GM21825 (cell line): ENCODE measurements at regions not wholly inside any gene's neighbourhood (a gene's known extent, or its start where the extent isn't known, plus 50 kb on each side); places are given as distances from the start of the nearest gene placed in this dataset.

ENCODE experiments used
- ATAC-seq: cut with Tn5 transposase; IDR thresholded peaks from one replicate; pipeline ENCODE4 v1.9.1; 2021; ENCODE audit warnings: mild to moderate bottlenecking, moderate library complexity; ENCODE audit not compliant: unreplicated experiment

DNA sequence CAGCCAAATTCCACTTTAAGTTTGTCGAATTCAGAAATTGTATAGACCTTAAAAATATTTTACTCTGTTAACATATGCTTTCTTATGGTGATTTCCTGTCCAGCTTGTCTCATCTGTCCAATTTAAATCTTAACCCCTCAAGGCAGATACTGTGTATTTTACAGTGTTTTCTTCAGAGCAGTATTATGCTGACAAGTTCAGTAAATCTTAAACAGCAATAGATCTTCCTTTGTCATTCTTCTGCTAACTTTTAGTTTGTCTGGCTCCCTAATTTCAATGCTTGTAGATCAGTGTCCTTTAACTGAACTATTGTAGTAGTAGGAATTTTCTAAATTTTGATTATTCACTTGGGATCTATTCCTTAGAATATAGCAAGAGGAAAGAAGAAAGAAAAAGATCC lies 52.8 kb upstream of the MEIS1 start:
- no peak for ATAC-seq

- ATAC-seq, result no peak
Measured at GRCh38 chr2:66379473-66379872, 55.5 kb upstream of the MEIS1 start.

- no peak for ATAC-seq
Measured at GRCh38 chr2:66377832-66378231, 57.1 kb upstream of the MEIS1 start.

GRCh38 chr2:66370824-66371223 lies 64.1 kb upstream of the MEIS1 start:
- no peak for ATAC-seq

DNA sequence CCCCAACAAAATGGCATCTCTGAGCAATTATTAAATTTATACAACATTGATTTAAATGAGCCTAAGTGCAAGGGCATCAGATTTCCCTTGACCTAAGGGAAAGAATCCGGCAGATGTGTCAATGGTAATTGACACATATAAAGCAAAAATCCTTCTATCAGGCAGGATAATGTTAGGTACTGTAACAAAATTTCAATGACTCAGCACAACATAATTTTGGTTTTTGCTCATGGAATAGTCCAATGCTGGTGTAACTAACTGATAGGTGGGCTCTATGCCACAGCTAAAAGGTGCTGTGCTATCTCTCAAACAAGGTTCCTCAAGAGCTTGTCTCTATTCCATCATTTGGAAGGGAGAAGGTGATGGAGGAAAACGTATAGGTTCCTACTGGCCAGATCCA lies 68.3 kb upstream of the MEIS1 start:
- no peak for ATAC-seq

DNA sequence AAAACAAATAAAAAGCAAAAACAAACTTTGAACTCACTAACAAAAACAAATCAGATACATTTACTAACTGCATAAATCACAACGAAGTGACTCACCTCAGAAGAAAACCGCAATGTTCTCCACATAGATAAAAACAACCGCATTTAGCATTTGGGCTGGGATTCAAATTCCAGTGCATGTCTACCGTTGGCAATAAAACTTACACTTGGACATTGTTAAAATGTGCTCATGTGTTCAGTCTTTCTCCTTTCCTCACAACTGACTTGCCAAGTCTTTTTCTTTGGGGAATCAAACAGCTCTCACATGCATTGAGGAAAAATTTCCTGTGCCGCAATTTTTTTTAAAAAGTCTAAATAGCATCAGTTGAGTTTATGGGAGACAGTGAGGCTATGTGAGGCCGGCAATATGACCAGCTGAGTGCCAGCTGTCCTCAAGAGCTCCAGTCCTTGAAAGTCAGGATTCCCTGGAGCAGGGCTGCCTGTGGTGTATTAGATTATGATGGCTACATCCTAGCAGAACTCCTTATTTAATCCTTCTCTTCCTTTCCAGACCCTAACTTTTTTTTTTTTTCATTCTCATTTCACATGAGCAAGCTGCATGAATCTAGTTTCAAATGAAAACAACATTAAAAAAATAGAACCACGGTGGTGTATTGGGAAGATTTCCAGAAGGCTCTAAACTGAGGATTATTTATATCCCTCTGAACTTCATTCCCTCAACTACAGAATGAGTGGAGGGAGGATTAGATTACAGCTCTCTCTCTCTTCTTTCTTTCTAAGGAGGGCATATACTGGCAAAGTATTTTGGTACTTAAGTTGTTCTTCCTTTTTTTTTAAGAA lies 70.2 kb upstream of the MEIS1 start:
- ATAC-seq, result no peak

- ATAC-seq, result no peak
Measured at GRCh38 chr2:66362701-66363100, 72.2 kb upstream of the MEIS1 start.

- no peak for ATAC-seq
Measured at GRCh38 chr2:66346231-66346664, 88.7 kb upstream of the MEIS1 start.

DNA sequence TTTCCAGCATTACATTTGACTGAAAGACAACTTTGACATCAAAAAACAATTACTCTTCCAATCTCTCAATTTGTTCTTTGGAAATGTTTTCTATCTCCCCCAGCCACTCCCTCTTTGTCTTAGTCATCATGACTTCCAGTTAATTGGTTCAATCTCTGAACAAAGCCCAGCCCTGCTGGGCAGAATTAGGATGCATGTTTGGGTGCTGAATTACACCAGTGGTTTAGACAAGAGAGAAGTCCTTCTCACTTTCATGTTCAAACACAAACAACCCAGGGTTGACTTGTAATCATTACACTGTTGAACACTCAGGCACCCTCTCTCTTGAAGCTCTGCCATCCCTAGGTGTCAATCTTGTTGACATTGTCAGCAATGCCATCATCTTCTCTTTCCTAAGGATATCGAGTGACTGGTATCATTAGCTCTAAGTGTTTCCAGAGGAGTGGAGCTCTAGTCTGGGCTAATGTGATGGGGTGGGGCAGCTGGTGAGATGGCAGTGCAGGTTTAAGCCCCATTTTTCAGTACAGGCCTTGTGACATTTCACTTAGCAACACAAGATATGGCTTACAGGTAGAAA lies 90.8 kb upstream of the MEIS1 start:
- no peak for ATAC-seq

DNA sequence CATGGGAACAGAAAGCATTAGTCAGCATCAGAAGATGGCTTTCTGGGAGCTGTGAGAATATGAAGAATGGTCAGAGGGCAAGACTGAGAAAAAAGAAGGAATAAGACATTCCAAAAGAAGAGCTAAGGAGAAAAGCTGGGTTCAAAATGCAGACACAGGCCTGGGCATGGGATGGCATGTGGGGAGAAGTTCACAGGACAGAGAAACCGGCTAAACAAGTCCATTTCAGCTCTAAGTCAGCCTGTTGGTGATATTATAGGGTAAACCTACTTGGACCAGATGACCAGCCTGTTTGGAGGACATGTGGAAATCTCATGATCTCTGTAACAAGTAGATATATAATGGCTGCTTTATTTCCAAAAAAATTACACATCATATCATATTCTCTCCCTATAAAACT lies 91.7 kb upstream of the MEIS1 start:
- no peak for ATAC-seq

GRCh38 chr2:66340521-66340920 lies 94.4 kb upstream of the MEIS1 start:
- ATAC-seq, result no peak

GRCh38 chr2:66334237-66335029 lies 100.5 kb upstream of the MEIS1 start:
- no peak for ATAC-seq

DNA sequence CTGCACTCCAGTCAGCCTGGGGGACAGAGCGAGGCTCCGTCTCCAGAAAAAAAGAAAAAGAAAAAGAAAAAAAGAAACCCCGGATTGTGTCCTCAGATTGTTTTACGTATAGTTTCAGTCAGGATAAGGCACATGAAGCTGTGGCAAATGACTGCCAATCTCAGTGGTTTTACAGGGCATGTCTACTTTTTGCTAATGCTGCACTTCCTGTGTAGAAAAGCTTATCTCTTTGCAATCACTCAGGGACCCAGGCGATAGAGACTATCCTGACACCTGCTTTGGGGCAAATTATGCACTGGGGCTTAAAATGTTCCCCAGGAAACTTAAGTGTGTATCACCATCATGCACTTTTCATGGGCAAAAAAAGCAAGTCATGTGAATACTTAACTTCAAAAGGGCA lies 103.7 kb upstream of the MEIS1 start:
- ATAC-seq, result no peak

DNA sequence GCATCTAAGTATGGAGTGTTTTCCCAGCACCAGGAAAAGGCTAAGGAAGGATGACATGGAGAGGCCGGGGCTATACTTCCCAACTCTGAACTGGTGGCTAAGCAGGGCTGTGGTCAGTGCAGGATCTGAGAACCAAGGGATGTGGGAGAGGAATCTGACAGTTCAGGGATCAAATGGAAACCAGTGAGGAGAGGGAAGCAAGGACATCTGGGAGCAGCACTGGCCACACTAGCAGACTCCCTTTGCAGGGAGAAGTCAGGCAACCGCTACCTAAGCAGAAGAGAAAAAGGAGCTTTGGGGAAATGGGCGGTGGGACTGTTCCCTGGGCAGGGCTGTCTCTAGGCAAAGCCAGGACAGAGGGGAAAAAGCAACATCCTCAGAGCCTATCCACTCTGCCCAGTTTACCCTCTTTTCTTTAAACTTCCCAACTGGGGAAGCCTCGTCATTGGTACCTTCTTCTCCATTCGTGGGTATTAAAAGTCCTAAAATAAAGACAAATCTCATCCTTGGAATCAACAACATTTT lies 105.8 kb upstream of the MEIS1 start:
- no peak for ATAC-seq

DNA sequence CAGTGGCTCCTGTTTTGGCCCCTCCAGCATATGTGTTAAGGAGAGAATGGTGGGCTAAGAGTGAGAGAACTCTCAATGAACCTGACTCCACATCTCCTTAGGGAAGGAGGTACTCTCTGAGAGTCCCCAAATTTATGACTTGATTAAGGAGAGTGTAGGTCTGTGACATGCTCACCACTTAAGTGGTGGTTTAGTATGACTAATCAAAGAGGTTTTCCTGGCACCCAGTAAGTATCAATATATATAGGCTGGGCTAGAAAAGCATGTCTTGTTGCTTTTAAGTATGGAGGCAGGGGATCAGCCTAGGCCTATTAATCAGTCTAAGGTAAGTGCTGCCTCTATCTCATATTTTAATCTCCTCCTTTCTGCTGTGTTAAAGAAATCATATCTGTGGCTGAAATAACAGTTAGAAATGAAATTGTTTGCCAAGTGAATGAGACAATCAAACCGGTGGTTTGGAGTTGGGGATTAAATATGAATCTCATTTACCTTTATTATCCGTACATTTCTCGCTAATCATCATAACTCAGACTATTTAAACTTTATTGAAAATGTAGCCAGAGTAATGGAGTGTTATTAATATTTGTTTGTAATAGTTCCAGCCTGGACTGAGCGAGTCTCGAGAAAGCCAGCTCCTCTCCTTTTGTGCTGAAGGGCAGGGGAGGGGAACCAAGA lies 107.7 kb upstream of the MEIS1 start:
- no peak for ATAC-seq

DNA sequence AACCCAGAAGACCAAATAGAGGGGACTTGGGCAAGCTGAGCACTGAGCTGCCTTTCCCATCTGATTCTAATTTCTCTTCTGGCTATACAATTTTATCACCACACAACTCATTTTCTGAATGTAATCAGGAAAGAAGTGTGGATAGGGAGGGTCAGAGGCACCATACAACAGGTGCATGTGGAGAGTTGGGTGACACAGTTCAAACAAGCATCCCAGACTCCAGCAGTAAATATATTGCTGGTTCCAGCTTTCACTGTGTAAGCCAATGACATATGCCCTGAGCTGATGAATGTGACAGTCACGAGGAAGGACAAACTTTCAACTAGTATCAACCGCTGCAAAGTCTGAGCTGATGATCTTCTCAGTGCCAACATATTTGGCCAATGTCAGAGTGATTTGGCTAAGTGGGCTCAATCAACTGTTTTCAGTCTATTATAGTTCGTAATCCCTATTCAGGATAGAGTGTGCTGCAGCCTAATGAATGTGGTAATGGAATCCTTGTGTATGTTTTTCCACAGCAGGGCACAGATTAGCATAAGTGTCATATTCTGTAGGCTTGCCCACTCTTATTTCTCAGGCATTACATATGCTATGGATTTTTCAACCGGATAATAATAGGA lies 109.9 kb upstream of the MEIS1 start:
- ATAC-seq, result no peak

DNA sequence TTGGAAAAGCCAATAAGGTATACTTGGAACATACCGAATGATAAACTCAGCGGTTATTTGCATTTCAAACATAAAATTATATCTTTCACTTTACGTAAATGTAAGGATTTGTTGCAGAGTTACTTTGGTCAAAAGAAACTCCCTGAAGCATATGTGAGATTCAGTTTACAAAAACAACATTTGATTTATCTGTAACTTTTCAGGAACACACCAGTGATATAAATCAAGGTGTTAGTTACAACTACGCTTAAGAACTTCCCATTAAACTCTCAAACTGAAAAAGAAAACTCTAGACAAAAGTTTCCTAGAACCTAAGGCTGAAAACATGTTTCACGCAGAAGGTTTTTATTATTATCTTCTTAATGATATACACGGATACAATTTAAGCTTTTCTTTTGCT lies 110.6 kb upstream of the MEIS1 start:
- ATAC-seq, result no peak

DNA sequence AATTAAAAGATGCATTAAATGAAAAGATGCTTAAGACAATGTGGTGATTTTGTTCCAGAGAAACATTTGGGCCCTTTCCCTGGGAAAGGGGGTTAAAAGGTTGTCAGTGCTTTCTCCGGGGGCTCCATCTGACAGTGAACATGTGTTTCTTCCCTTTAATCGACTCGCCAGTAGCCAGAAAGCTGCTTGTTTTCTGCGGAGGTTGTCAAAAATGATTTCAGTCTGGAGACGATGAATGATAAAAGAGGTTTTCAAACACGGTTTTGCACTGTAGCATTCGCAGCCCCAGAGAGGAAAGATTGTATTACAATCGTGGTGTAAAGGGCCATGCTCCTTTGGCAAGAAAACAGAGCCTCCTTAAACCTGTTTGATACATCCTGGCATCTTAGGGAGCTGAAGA lies 111.5 kb upstream of the MEIS1 start:
- ATAC-seq, result no peak

- ATAC-seq, result no peak
Measured at GRCh38 chr2:66322506-66323260, 112.2 kb upstream of the MEIS1 start.

DNA sequence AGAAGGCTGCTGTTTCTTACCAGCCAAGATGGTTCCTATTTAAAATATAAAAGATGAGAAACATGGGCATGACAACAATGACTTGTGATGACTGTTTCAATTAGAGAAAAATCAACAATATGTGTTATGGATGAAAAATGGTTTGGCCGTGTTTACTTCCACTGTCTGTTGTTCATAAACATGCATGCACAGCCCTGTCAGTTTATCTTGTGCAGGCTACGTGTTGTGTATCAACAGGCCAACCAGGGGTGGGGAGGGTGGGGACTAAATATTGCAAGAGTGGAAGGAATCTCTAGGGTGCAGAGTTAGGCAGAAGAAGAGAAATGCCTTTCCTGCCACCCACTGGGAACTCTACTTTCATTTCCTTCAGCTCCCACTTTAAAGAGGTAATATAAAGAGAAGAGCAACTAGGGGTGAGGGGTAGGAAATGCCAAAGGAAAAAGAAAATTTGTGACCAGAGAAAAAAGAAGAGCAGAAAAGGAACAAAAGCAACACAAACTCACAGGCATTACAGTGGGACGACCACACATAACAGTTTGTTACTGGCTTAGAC lies 116.8 kb upstream of the MEIS1 start:
- ATAC-seq, result no peak
